Gastrocnemius medialis (tissue), 4 donors: ENCODE measurements at regions not wholly inside any gene's neighbourhood (a gene's known extent, or its start where the extent isn't known, plus 50 kb on each side); places are given as distances from the start of the nearest gene placed in this dataset.

Experiments used
- ATAC-seq, 2 donors: fragments of 150-250 bp; one replicate each; pipeline ENCODE4 v1.9.1; 2016
- DNase-seq, 2 donors: peaks; one replicate each; pipeline ENCODE4 v3.0.0-alpha.2; 2019
- H3K27ac ChIP-seq, 4 donors: fragments of 200-600 bp; sonication (generic); 1 replicate in 1 of 4; 2 replicates in 3 of 4; pipeline ENCODE4 v1.5.1; 2016 to 2018; ENCODE audit warnings: mild to moderate bottlenecking in 2 of 4, moderate library complexity in 1 of 4
- H3K27me3 ChIP-seq, 3 donors: fragments of 200-600 bp; sonication (generic) in 2 of 3; 1 replicate in 1 of 3; 2 replicates in 2 of 3; pipeline versions ENCODE4 v1.5.1 to v1.6.0; 2016 to 2019; ENCODE audit warnings: mild to moderate bottlenecking in 1 of 3, moderate library complexity in 1 of 3
- H3K36me3 ChIP-seq, 2 donors: fragments of 200-600 bp; sonication (generic) in 1 of 2; one replicate each; pipeline ENCODE4 v1.5.1; 2017 to 2018
- H3K4me1 ChIP-seq, 2 donors: fragments of 200-600 bp; sonication (generic) in 1 of 2; one replicate each; pipeline ENCODE4 v1.5.1; 2016 to 2017; ENCODE audit warnings: mild to moderate bottlenecking in 2 of 2
- H3K4me3 ChIP-seq, 4 donors: fragments of 200-600 bp; sonication (generic) in 3 of 4; 1 replicate in 1 of 4; 2 replicates in 3 of 4; pipeline ENCODE4 v1.5.1; 2016 to 2019; ENCODE audit warnings: mild to moderate bottlenecking in 2 of 4
- H3K9me3 ChIP-seq, 3 donors: fragments of 200-600 bp; sonication (generic) in 2 of 3; 1 replicate in 1 of 3; 2 replicates in 2 of 3; pipeline ENCODE4 v1.5.1; 2016 to 2019
- POLR2A ChIP-seq, 2 donors: fragments of 450-650 bp; IDR thresholded peaks; one replicate each; pipeline ENCODE4 v1.6.1; 2017; ENCODE audit warnings: antibody characterized with exemption in 2 of 2, mild to moderate bottlenecking in 2 of 2, moderate library complexity in 2 of 2
- in situ Hi-C, 4 donors: fragments of 200-750 bp; cut with MboI; loops; one replicate each; pipeline versions ENCODE4 v1.15.0 to v1.8.0; 2017; ENCODE audit warnings: low sequenced_read_pairs in 4 of 4
- intact Hi-C: fragments of 100-400 bp; cut with DNase I; formaldehyde crosslinking; loops from one replicate; pipeline ENCODE4 v1.15.1; 2023; ENCODE audit warnings: low total_unique reads
- TF ChIP-seq, protein P1 (sequence below), 5 experiments: fragments of 450-650 bp in 3 of 5; fragments of 200-600 bp in 2 of 5; sonication (generic) in 2 of 5; IDR thresholded peaks in 4 of 5; conservative IDR thresholded peaks in 1 of 5; 1 replicate in 4 of 5; 2 replicates in 1 of 5; pipeline ENCODE4 v1.5.1; 2016 to 2019; ENCODE audit warnings: antibody characterized with exemption in 5 of 5, mild to moderate bottlenecking in 3 of 5, moderate library complexity in 3 of 5

- no peaks in the 10 kb centered on the region for H3K36me3 ChIP-seq
- DNase-seq: no peak
- H3K27ac ChIP-seq: no peak overlapping the region
- H3K4me1 ChIP-seq: no peaks in the 10 kb centered on the region
- intact Hi-C loops (no loop called here), in situ Hi-C loops (no loop called here)
- H3K27me3 ChIP-seq: no peaks in the 10 kb centered on the region
- H3K9me3 ChIP-seq: no peaks in the 10 kb centered on the region
- H3K4me3 ChIP-seq: no peak overlapping the region
- no peak for ATAC-seq
- no peak for TF ChIP-seq POLR2A (IDR thresholded peaks at IDR 0.05)
- TF ChIP-seq, protein P1, sequence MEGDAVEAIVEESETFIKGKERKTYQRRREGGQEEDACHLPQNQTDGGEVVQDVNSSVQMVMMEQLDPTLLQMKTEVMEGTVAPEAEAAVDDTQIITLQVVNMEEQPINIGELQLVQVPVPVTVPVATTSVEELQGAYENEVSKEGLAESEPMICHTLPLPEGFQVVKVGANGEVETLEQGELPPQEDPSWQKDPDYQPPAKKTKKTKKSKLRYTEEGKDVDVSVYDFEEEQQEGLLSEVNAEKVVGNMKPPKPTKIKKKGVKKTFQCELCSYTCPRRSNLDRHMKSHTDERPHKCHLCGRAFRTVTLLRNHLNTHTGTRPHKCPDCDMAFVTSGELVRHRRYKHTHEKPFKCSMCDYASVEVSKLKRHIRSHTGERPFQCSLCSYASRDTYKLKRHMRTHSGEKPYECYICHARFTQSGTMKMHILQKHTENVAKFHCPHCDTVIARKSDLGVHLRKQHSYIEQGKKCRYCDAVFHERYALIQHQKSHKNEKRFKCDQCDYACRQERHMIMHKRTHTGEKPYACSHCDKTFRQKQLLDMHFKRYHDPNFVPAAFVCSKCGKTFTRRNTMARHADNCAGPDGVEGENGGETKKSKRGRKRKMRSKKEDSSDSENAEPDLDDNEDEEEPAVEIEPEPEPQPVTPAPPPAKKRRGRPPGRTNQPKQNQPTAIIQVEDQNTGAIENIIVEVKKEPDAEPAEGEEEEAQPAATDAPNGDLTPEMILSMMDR (IDR thresholded peaks at IDR 0.05 in 4 of 5, conservative IDR thresholded peaks at IDR 0.05 in 1 of 5): no peak
Observed at GRCh38 chr14:28142400-28143015, 624.1 kb upstream of the FOXG1 start.

GRCh38 chr14:28143316-28143715 lies 623.3 kb upstream of the FOXG1 start:
- Histone ChIP-seq H3K36me3 (no peaks in the 10 kb centered on the region), H3K4me3 (no peak overlapping the region), H3K27ac (no peak overlapping the region), H3K9me3 (no peaks in the 10 kb centered on the region), H3K4me1 (no peaks in the 10 kb centered on the region), H3K27me3 (no peaks in the 10 kb centered on the region)
- ATAC-seq (no peak), DNase-seq (no peak)
- TF ChIP-seq, protein P1 (IDR thresholded peaks at IDR 0.05 in 4 of 5, conservative IDR thresholded peaks at IDR 0.05 in 1 of 5): no peak
- no peak for TF ChIP-seq POLR2A (IDR thresholded peaks at IDR 0.05)
- intact Hi-C loops: no loop called here
- in situ Hi-C loops: no loop called here

DNA sequence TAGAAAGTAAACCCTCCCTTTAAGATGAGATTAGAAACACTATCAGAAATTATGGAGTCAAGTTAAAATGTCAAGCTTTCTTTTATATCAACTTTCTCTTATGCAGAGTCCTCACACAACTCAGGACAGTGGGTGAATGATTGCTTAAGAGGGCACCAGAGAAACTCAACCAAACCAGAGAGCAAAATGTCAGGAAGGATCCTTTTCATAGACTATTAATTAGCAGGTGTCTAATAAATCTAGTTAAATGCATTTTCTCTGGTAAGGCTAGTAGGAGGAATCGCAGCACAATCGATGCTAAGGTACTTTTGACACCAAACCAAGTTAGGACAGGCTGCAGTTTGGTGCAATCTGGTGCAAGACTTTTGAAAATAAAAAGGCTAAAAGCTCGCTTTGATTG lies 614.7 kb upstream of the FOXG1 start:
- Histone ChIP-seq H3K4me1 (no peaks in the 10 kb centered on the region), H3K36me3 (no peaks in the 10 kb centered on the region), H3K4me3 (no peak overlapping the region), H3K27me3 (no peaks in the 10 kb centered on the region), H3K27ac (no peak overlapping the region), H3K9me3 (no peaks in the 10 kb centered on the region)
- intact Hi-C loops (no loop called here), in situ Hi-C loops (no loop called here)
- DNase-seq: no peak
- ATAC-seq: no peak
- TF ChIP-seq POLR2A (IDR thresholded peaks at IDR 0.05): no peak
- TF ChIP-seq, protein P1 (IDR thresholded peaks at IDR 0.05 in 4 of 5, conservative IDR thresholded peaks at IDR 0.05 in 1 of 5): no peak

- no peak overlapping the region for H3K4me3 ChIP-seq
- DNase-seq (no peak), ATAC-seq (no peak)
- H3K27ac ChIP-seq: no peak overlapping the region
- in situ Hi-C loops (no loop called here), intact Hi-C loops (no loop called here)
- H3K27me3 ChIP-seq: no peaks in the 10 kb centered on the region
- TF ChIP-seq, protein P1 (IDR thresholded peaks at IDR 0.05 in 4 of 5, conservative IDR thresholded peaks at IDR 0.05 in 1 of 5): no peak
- TF ChIP-seq POLR2A (IDR thresholded peaks at IDR 0.05): no peak
- no peaks in the 10 kb centered on the region for H3K9me3 ChIP-seq
- H3K4me1 ChIP-seq: no peaks in the 10 kb centered on the region
- no peaks in the 10 kb centered on the region for H3K36me3 ChIP-seq
Observed at GRCh38 chr14:28152453-28153044, 614.0 kb upstream of the FOXG1 start.
